ENCODE measurements at regions not wholly inside any gene's neighbourhood (a gene's known extent, or its start where the extent isn't known, plus 50 kb on each side); places are given as distances from the start of the nearest gene placed in this dataset.
"Not testable (repeated sequence)": the region's sequence is repeated elsewhere in the genome, so short reads cannot be mapped to it uniquely, and the experiment has no call there.

DNA sequence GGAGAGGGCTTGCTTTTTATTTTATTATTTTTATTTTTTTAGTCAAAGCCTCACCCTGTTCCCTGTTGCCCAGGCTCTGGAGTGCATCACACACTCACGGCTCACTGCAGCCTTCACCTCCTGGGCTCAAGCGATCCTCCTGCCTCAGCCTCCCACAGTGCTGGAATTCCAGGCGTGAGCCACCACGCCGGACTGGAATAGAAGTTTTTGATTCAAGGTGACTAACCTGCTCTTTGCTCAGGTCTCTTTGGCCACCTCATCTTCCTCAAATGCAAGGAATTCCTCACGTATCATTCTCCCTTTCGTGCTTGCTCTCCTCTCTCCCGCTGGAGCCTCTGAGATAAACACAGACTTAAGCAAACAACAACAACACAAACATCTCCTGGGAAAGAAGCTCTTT is 636.8 kb downstream of the ADCYAP1 start:
- intact Hi-C loops (cut with micrococcal nuclease) = no loop called here

DNA sequence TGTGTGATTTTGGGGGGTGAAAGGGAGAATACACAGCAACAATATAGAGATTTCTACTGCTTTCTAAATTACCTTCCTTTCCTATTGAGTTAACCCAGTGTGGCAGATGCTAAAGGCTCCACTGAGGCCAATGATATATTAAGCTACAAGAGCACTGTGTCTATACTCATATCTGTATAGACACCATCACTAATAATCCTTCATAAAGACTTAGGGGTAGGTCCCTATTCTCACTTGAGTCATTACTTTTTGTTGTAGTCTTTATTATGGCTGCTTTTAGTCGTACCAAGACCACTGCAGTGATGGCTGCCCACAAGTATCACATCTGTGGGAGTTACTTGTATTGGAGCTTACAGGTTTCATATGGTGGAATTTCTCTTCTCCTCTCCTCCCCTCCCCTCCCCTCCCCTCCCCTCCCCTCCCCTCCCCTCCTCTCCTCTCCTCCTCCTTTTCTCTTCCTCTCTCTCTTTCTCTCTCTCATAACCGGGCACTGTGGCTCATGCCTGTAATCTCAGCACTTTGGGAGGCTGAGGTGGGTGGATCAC is 637.6 kb downstream of the ADCYAP1 start:
- intact Hi-C loops (cut with micrococcal nuclease) = no loop called here

DNA sequence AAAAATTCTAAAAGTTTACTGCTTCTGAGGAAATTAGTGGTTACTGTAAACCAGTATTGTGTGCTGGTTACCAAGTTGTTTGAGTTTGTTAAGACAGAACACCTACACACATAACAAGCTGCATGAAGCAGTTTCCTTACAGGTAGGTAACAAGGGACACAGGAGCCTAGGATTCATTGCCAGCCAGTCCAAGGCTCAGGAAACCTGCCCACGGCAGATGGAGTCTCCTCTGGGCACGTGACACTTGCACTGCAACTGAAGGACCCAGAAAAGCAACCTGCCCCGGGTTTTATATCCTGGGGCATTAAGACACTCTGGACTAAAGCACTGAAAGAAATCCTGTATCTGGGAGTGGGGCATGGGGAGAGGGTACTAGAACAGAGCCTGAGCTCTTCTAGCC is 639.3 kb downstream of the ADCYAP1 start:
- intact Hi-C loops (cut with micrococcal nuclease) = no loop called here

DNA sequence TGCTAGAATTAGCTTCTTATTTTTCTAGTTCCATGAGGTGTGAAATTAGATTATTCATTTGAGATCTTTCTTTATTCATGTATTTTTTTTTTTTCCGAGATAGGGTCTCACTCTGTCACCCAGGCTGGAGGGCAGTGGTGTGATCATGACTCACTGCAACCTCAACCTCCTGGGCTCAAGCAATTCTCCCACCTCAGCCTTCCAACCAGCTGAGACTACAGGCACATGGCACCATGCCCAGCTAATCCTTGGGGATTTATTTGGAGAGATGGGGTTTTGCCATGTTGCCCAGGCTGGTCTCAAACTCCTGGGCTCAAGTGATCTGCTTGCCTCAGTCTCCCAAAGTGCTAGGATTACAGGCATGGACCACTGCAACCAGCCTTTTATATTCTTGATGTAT is 653.0 kb downstream of the ADCYAP1 start:
- intact Hi-C loops (cut with micrococcal nuclease) = not testable (repeated sequence)

DNA sequence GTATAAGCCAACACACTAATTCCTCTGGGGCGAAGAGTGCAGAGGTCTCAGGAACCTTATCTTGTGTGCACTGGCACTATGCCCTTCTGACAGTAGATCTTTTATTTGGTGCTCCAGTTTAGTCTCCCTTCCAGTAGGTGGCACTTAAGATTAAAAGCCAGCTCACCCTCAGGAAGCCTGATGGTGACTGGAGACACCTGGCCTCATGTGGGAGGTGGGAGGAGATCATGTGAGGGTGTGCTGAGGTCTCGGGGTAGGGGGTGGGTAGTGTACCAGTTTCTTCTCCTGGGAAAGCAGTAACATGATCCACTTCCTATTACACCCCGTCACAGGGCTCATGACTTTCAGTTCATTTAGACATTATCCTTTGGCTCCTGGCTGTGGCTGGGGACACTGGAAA is 654.9 kb downstream of the ADCYAP1 start:
- intact Hi-C loops (cut with micrococcal nuclease) = no loop called here

DNA sequence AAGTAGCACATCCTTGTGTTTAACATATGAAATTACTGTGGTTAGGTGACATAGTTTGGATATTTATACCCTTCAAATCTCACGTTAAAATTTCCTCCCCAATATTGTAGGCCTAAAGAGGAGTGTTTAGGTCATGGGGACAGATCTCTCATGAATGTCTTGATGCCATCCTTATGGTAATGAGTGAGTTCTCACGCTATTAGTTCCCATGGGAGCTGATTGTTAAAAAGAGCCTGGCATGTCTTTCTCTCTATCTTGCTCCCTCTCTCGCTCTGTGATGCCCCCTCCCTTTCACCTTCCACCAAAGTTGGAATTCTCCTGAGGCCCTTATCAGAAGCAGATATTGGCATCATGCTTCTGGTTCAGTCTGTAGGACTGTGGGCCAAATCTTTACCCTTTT is 660.1 kb downstream of the ADCYAP1 start:
- intact Hi-C loops (cut with micrococcal nuclease) = no loop called here

DNA sequence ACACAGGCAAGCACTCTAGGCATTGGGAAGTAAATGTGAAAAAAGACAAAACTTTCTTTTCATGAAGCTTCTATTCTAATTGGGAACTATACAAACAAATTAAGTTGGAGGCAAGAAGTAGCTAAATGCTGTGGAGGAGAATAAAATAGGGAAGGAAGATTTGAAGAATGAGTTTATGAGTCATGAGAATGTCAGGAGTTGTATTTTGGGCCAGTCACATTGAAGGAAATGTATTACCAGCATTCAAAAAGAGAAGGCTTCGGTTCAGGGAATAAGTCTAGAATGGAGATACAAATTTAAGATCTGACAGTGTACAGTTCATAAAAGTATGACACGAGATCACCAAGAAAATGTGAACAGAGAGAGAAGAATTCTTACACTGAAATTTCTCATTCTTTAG is 666.5 kb downstream of the ADCYAP1 start:
- intact Hi-C loops (cut with micrococcal nuclease) = no loop called here

DNA sequence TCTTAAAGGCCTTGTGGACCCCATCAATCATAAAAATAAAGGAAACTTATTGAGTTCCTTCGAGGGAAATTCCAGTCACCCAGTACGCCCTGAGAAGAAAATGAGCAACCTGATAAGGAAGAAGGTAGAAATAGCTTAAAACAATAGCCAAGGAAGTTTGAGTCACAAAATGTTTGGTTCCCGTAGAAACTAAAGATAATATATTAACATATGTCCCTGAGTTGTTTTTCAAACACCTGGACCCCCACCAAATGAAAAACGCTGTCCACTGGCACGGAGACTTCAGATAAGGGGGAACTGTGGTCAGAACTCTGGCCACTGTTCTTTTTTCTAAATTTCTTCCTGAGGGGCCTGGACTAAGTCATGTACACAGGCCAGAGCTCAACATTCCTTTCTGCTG is 669.1 kb downstream of the ADCYAP1 start:
- intact Hi-C loops (cut with micrococcal nuclease) = no loop called here

DNA sequence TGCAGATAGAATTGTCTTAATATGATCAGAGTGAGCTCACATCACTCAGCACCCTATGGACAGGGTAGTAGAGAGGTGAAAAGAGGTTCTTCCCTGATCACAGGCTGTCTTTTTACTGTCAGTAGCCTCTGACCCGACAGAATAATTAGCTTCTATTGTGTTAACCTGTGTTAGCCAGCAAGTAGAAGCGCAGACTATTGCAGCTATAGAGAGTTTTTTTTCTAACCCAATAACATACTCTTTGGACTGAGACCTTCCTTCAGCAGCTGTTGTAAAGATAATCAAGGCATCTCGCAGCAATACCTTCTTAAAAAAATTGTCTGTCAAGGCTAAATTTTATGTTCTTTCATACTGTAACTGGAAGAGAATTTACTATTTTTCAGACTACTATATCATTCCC is 670.4 kb downstream of the ADCYAP1 start:
- intact Hi-C loops (cut with micrococcal nuclease) = no loop called here

DNA sequence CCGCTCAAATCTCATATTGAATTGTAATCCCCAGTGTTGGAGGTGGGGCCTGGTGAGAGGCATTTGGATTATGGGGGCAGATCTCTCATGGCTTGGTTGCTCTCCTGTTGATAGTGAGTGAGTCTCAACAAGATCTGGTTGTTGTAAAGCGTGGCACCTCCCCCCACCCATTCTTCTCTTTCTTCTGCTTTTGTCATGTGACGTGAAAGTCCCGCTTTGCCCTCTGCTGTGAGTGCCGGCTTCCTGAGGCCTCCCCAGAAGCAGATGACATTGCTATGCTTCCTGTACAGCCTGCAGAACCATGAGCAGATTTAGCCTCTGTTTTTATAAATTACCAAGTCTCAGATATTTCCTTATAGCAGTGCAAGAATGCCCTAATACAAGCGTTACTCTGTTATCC is 673.8 kb downstream of the ADCYAP1 start:
- intact Hi-C loops (cut with micrococcal nuclease) = no loop called here

DNA sequence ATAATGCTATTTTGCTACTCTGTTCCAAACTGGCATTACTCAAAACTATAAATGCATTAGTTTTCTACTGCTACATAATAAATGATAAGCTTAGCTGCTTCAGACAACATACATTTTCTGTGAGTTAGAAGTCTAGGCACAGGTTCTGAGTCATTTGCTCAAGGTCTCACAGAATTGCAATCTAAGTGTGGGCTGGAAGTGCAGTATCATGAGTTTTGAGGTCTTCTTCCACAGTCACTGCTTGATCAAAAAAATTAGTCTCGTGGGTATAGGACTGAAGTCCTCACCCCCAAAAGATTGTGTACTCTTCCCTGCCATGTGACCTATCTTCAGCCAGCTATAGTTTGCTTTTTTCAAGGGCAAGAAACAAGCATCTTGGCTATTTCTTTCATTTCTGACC is 676.9 kb downstream of the ADCYAP1 start:
- intact Hi-C loops (cut with micrococcal nuclease) = no loop called here

DNA sequence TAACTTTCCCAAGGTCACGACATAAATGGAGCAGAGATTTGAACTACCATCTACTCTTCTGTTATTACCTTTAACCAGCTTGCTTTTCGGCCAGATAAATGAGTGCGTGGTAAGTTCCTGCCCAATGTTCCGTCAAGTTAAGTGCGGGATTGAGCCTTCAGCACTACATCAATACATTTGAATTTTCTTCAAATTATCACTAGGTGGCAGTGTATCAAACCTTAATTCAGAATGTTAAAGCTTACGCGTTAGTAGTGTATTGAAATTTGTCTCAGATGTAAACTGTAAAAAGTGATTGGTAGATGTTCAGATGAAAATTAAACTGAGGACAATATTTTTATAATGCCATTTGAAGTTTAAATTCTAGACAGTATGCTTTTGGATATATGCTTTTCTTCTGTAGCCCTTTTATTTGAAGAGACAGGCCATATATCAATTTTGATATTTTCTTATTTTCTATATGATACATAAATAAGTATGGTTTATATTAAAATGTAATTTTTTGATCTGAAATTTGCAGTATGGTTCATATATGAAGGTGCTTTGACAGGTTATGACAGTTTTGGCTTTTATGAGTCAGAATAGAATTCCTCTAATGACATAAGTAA is 681.3 kb downstream of the ADCYAP1 start:
- intact Hi-C loops (cut with micrococcal nuclease) = loop anchor here (1.0 to 5.0 kb wide), 2 partner anchors 724 to 956 kb away; no protein-coding TSS in a partner anchor

DNA sequence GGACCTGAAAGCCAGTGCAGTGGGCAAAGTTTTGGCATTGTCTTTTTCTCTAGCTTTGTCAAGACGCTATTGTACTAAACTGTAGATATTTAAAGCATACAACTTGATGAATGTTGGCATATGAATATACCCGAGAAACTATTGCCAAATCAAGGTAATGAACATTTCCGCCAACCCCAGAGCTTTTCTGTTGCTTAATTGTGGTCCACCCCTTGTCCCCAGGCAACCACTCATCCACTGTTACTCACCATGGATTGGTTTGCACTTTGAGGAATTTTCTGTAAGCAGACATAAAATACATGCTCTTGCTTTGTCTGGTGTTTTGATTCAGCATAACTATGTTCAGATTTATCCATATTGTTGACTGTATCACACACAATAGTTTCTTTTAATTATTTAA is 688.4 kb downstream of the ADCYAP1 start:
- intact Hi-C loops (cut with micrococcal nuclease) = no loop called here

DNA sequence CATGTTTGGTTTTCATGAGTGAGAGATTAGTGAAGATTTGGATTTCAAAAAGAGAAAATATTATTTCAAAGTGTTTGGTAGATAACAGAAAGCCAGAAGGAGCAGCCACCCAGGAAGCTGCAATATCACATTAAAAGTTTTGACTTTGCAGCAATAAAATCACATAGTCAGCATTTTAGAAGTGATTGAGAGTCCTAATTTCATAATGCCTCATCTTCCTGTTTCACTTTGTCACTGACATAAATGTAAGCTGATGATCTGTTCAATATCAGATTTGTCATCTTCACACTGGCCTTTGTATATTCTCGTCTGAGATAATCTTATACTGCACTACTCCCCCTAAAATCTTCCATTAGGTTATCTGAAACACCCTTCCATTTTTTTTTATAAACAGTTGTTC is 690.5 kb downstream of the ADCYAP1 start:
- intact Hi-C loops (cut with micrococcal nuclease) = no loop called here

DNA sequence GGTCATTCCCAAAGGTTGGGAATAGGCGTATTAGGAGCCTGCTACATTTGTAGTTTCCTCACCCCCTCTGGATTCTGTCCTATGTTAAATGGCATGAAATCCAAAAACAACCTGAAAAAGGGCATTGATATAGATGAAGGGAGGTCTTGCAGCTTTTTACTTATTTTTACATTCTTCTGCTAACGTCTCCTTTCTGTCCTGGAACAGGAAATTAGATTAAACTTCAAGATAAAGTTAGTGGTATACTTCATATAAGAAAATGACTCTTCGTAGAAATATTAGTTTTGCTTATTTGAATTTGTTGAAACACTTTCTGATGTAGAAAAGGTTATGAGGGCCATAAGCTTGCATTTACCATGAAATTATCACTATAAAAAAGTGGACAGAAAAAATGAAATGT is 694.5 kb downstream of the ADCYAP1 start:
- intact Hi-C loops (cut with micrococcal nuclease) = no loop called here

DNA sequence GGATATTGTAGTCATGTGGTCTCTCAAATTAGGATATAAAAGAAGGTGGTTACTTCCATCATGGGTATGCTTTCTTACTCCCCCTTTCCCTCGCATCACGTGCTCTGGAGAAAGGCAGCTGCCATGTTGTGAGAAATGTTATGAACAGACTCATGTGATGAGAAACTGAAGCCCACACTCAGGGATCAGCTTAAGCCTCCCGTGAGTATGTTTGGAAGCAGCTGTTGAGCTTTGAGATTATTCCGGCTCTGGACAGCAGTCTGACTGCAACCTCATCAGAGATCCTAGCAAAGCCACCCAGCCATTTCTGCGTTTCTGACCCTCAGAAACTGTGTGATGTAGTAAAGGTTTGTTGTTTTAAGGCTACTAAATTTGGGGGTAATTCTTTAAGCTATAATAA is 700.1 kb downstream of the ADCYAP1 start:
- intact Hi-C loops (cut with micrococcal nuclease) = no loop called here

DNA sequence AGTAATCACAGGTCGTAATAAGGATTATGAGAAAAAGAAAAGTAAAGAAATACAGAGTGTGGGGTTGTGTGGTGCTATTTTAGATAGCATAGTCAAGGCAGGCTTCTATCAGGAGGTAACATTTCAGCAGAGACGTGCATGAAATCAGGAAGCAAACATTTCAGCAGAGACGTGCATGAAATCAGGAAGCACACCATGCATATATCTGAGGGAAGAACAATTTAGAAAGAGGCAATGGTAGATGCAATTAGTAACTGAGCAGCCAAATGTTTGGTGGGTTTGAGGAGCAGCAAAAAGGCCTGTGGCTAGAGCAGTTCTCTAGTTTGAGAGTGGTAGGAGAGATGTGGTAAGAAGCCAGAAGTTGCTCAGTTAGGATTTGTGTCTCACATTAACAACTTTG is 713.7 kb downstream of the ADCYAP1 start:
- intact Hi-C loops (cut with micrococcal nuclease) = no loop called here

DNA sequence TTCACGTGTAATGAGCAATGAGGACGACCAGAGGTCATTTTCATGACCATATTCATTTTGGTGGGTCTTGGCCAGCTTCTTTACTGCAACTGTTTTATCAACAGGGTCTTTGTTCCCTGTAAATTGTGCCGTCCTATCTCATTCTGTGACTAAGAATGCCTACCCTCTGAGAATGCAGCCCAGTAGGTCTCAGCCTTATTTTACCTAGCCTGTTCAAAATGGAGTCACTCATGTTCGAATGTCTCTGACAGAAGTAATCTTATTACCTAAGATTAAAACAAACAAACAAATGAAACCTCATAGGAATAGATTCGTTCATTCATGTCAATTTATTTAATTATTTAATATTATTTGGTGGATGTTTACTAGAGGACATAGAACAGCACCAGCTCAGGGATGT is 714.8 kb downstream of the ADCYAP1 start:
- intact Hi-C loops (cut with micrococcal nuclease) = no loop called here

DNA sequence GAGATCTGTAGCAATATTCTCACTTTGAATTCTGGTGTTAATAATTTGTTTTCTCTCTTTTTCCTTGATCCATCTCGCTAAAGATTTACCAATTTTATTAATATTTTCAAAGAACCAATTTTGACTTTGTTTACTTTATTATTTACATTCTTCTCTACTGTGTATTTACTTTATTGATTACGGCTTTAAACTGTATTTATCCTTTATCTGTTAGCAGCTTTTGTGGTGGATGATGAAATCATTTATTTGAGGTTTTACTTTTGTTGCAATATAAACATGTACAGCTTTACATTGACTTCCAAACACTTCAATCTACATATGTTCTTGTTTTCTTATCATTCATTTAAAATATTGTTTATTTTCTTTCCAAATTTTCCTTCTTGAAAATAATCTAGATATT is 719.9 kb downstream of the ADCYAP1 start:
- intact Hi-C loops (cut with micrococcal nuclease) = no loop called here

DNA sequence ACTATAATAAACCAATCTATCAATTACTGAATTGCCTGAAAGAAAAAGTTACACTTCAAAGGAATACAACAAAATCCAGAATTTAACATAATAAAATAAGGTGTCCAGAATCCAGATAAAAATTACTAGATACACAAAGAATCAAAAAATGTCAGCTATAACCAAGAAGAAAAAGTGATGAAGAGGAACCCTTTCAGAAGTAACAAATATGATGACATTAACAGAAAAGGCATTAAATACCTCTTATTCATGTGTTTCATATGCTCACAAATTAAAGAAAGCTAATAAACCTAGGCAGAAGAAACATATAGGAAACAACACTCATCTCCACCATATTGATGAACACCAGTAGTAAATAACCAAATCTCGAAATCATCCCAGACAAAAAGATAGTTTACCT is 722.8 kb downstream of the ADCYAP1 start:
- intact Hi-C loops (cut with micrococcal nuclease) = no loop called here

DNA sequence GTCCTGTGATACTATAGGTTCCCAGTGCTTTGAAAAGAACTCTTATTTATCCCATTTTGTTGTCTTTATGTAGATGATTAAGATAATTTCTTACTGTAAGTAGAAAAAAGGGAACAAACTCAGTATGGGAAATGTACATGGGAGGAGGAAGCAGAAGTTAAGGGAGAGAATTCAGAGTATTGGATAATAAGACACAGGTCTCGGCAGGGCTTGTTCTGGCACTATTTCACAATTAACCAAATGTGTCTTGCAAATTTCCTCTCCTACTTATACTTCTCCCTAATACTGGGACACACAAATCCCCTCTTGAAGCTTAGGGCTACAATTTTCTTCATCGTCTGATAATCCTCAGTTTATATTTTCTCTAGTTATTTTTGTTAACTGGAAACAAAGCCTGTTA is 744.0 kb downstream of the ADCYAP1 start:
- intact Hi-C loops (cut with micrococcal nuclease) = no loop called here

DNA sequence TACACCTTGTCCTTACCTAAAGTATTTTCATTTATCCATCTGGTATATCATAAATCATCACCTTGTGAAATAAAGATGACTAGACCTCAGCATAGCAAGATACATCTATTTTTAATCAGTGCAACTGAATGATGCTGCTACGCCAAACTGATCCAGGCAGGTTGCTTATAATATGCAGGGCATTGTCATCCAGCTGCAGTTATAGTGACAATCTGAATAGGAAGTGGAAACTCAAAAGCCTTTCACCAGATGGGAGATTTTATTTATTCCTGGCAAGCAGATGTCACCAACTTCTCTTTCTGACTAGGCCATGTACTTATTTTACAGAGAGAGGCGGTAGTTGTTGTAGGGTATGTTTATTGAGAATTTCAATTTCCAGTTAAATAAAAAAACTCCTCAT is 747.3 kb downstream of the ADCYAP1 start:
- intact Hi-C loops (cut with micrococcal nuclease) = no loop called here

DNA sequence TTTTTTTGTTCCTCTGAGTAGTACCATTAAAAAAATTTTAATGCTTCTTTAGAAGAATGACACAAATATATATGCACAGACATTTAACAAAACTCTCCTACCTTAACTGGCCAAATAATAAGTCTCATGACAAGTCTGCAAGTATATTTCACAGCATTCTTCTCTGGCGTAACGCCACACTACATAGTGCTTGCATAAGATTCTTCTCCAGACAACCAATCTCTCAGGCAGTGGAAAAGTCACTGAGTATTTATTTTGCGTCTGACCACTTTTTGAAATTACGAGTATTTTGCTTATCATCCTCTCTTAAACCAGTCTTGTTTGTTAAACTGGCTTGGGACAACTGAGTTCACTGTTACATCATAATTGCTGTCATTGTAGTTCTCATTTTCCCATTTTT is 749.2 kb downstream of the ADCYAP1 start:
- intact Hi-C loops (cut with micrococcal nuclease) = no loop called here

DNA sequence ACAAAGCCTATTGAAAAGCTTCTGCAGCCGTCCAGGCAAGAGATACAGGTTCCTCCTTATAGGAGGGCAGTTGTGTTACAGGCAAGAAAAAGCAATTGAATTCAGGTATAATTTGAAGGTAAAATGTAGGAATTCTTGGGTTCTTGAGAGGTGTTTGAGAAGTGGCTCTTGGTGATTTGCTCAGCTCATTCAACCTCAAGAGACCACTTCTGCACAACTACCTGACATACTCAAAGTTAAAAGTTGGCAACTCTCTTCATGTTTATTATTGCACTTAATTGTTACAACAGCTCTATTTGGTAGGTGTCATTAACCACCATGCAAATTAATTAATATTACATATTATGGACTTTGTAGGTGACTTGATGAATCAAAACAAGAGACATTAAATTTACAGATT is 753.2 kb downstream of the ADCYAP1 start:
- intact Hi-C loops (cut with micrococcal nuclease) = no loop called here

Data from T-helper 1 cell treated with Interleukin-12 subunit alpha and Interleukin-12 subunit beta and Interleukin-4 antibody, amounts not matched to agents 30 ng/mL and 1 ng/mL, for 36 hours (primary cell).